ENCODE measurements at regions not wholly inside any gene's neighbourhood (a gene's known extent, or its start where the extent isn't known, plus 50 kb on each side); places are given as distances from the start of the nearest gene placed in this dataset.

- TF ChIP-seq CTCF (conservative IDR thresholded peaks at IDR 0.05) (no peak), ZFX (IDR thresholded peaks at IDR 0.05) (no peak)
- no peak overlapping the region for H3K27ac ChIP-seq
Measured at GRCh38 chr2:240204431-240205276, 64.2 kb upstream of the OTOS start.

GRCh38 chr2:240205348-240205747 lies 64.9 kb upstream of the OTOS start:
- TF ChIP-seq ZFX (IDR thresholded peaks at IDR 0.05): no peak
- TF ChIP-seq CTCF (conservative IDR thresholded peaks at IDR 0.05): no peak
- H3K27ac ChIP-seq: no peak overlapping the region

- no peak overlapping the region for H3K27ac ChIP-seq
- TF ChIP-seq ZFX (IDR thresholded peaks at IDR 0.05) (no peak), CTCF (conservative IDR thresholded peaks at IDR 0.05) (no peak)
Measured at GRCh38 chr2:240205772-240206171, 65.3 kb upstream of the OTOS start.

- TF ChIP-seq ZFX (IDR thresholded peaks at IDR 0.05) (no peak), CTCF (conservative IDR thresholded peaks at IDR 0.05) (no peak)
- no peak overlapping the region for H3K27ac ChIP-seq
Measured at GRCh38 chr2:240206630-240207029, 66.2 kb upstream of the OTOS start.

- no peak overlapping the region for H3K27ac ChIP-seq
- TF ChIP-seq ZFX (IDR thresholded peaks at IDR 0.05): no peak
- TF ChIP-seq CTCF (conservative IDR thresholded peaks at IDR 0.05): no peak
Measured at GRCh38 chr2:240207661-240208060, 67.2 kb upstream of the OTOS start.

GRCh38 chr2:240208096-240208495 lies 67.6 kb upstream of the OTOS start:
- H3K27ac ChIP-seq: no peak overlapping the region
- no peak for TF ChIP-seq CTCF (conservative IDR thresholded peaks at IDR 0.05)

- no peak for TF ChIP-seq ZFX (IDR thresholded peaks at IDR 0.05)
- no peak for TF ChIP-seq CTCF (conservative IDR thresholded peaks at IDR 0.05)
Measured at GRCh38 chr2:240208631-240209211, 68.3 kb upstream of the OTOS start.

More at GRCh38 chr2:240208631-240209211, 68.3 kb upstream of the OTOS start:
- H3K27ac ChIP-seq: no peak overlapping the region

All from C4-2B (cell line).